Gastroesophageal sphincter (tissue), 3 donors: ENCODE measurements at regions not wholly inside any gene's neighbourhood (a gene's known extent, or its start where the extent isn't known, plus 50 kb on each side); places are given as distances from the start of the nearest gene placed in this dataset.

ENCODE experiments used
- EP300 ChIP-seq: sonication (generic); formaldehyde crosslinking; IDR thresholded peaks from one replicate; pipeline ENCODE4 v1.6.1; 2017; ENCODE audit warnings: antibody characterized with exemption, mild to moderate bottlenecking
- POLR2A ChIP-seq, 2 donors: fragments of 450-650 bp; IDR thresholded peaks; one replicate each; pipeline ENCODE4 v1.6.1; 2017; ENCODE audit warnings: antibody characterized with exemption in 2 of 2, mild to moderate bottlenecking in 2 of 2, moderate library complexity in 1 of 2
- POLR2AphosphoS5 ChIP-seq: sonication (generic); formaldehyde crosslinking; IDR thresholded peaks from one replicate; pipeline ENCODE4 v1.6.1; 2017; ENCODE audit warnings: antibody characterized with exemption
- TF ChIP-seq, protein P1 (sequence below), 4 experiments: fragments of 200-600 bp in 2 of 4; fragments of 450-650 bp in 2 of 4; sonication (generic) in 1 of 4; IDR thresholded peaks; one replicate each; pipeline ENCODE4 v1.5.1; 2017 to 2019; ENCODE audit warnings: antibody characterized with exemption in 4 of 4, mild to moderate bottlenecking in 2 of 4, moderate library complexity in 2 of 4

GRCh38 chr3:101104321-101104720, 111.1 kb upstream of the ABI3BP start:
- TF ChIP-seq EP300: no peak
- TF ChIP-seq POLR2AphosphoS5: no peak
- TF ChIP-seq, protein P1, sequence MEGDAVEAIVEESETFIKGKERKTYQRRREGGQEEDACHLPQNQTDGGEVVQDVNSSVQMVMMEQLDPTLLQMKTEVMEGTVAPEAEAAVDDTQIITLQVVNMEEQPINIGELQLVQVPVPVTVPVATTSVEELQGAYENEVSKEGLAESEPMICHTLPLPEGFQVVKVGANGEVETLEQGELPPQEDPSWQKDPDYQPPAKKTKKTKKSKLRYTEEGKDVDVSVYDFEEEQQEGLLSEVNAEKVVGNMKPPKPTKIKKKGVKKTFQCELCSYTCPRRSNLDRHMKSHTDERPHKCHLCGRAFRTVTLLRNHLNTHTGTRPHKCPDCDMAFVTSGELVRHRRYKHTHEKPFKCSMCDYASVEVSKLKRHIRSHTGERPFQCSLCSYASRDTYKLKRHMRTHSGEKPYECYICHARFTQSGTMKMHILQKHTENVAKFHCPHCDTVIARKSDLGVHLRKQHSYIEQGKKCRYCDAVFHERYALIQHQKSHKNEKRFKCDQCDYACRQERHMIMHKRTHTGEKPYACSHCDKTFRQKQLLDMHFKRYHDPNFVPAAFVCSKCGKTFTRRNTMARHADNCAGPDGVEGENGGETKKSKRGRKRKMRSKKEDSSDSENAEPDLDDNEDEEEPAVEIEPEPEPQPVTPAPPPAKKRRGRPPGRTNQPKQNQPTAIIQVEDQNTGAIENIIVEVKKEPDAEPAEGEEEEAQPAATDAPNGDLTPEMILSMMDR (IDR thresholded peaks at IDR 0.05): no peak
- TF ChIP-seq POLR2A (IDR thresholded peaks at IDR 0.05): no peak
